ENCODE measurements at regions not wholly inside any gene's neighbourhood (a gene's known extent, or its start where the extent isn't known, plus 50 kb on each side); places are given as distances from the start of the nearest gene placed in this dataset.

DNA sequence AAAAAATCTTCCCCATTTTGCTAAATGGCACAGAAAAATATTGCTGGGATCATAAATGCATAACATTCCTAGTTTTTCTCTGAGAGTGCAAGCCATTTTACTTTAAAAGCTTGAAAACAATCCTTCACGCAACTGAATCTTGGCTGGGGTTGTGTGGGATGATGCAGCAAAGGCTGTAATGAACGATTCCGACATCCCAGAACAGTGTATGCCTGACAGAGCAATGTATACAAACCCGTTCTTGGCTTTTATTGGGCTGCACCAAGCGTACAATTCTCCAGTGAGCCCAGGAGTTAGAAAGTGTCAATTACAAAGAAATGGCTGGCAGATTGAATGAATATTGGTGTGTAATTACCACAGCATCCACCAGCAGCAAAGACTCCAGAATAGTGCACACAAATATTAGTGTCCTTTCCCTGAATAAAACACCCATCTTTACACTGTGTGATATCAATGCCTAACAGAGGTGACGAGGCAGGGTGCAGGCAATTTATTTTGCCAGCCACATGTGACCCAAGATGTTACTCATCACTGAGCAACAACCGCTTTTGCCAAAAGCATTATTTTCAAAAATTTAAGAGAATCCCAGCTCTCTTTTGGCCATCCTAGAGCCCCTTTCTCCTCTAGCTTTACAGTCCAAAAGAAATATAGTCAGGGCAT lies 578.6 kb upstream of the CHAC2 start:
- TF ChIP-seq, protein P1, sequence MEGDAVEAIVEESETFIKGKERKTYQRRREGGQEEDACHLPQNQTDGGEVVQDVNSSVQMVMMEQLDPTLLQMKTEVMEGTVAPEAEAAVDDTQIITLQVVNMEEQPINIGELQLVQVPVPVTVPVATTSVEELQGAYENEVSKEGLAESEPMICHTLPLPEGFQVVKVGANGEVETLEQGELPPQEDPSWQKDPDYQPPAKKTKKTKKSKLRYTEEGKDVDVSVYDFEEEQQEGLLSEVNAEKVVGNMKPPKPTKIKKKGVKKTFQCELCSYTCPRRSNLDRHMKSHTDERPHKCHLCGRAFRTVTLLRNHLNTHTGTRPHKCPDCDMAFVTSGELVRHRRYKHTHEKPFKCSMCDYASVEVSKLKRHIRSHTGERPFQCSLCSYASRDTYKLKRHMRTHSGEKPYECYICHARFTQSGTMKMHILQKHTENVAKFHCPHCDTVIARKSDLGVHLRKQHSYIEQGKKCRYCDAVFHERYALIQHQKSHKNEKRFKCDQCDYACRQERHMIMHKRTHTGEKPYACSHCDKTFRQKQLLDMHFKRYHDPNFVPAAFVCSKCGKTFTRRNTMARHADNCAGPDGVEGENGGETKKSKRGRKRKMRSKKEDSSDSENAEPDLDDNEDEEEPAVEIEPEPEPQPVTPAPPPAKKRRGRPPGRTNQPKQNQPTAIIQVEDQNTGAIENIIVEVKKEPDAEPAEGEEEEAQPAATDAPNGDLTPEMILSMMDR (IDR thresholded peaks at IDR 0.05): no peak
- no peak for TF ChIP-seq POLR2A (IDR thresholded peaks at IDR 0.05)
- TF ChIP-seq POLR2AphosphoS5 (IDR thresholded peaks at IDR 0.05): no peak

All from suprapubic skin (tissue), 4 donors.